GM19043 (cell line): ENCODE measurements at regions not wholly inside any gene's neighbourhood (a gene's known extent, or its start where the extent isn't known, plus 50 kb on each side); places are given as distances from the start of the nearest gene placed in this dataset.
"Not testable (repeated sequence)": the region's sequence is repeated elsewhere in the genome, so short reads cannot be mapped to it uniquely, and the experiment has no call there.

Experiments used
- ATAC-seq: cut with Tn5 transposase; IDR thresholded peaks from one replicate; pipeline ENCODE4 v1.9.1; 2021; ENCODE audit warnings: low read depth; ENCODE audit not compliant: unreplicated experiment

DNA sequence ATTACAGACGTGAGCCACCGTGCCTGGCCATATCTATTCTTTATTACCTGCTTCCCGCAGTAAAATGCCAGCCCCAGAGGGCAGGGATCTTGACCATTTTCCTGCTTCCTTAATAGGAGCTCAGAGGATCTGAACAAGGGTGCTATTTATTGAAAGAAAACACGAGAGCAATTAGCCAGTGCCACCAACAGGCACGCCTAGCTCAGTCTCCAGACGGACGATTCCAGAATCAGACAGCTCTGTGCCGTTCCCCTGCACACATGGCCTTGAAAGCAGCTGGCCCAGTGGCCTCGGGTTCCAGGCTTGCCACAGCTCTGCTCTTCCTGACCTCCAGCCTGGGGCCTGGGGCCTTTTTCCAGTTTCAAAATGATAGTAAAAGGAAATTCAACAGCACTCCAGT, 135.2 kb upstream of the RFLNA start:
- ATAC-seq, result no peak

DNA sequence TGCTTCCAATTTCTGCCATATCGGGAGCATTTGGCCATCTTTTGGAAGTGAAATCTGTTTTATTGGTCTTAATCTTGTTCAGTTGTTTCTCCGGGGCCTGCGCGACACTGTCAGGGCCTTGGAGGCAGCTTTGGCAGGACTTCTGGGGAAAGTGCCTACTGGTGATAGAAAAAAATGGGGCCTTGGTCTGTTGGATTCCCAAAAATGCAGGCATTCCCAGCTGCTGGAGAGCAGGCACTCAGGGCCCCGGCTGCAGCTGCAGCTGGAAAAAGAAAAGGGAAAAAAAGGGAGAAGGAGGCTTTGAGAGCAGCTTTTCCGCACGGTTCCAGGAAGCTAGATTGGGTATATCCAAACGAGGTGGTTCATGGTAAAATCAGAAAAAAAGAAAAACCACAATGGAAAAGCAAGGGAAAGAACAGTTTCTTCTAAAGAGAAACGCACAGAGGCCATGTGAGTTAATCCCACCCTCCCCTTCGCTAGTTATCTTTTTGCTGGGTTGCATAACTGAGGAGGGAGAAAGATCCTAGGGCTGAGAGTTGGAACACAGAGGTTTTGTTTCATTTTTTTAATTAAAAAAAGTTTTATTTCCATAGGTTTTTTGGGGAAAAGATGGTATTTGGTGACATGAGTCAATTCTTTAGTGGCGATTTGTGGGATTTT, 134.7 kb upstream of the RFLNA start:
- no peak for ATAC-seq

DNA sequence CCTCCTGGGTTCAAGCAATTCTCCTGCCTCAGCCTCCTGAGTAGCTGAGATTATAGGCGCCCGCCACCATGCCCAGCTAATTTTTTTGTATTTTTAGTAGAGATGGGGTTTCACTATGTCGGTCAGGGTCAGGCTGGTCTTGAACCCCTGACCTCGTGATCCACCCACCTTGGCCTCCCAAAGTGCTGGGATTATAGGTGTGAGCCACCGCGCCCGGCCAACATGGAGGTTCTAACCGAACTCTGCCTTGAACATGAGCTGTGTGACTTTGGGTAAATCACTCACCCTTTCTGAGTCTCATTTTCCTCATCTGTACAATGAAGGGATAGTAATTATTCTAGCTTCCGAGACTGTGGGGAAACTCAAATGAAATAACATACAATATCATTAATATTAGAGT, 133.5 kb upstream of the RFLNA start:
- not testable (repeated sequence) for ATAC-seq

DNA sequence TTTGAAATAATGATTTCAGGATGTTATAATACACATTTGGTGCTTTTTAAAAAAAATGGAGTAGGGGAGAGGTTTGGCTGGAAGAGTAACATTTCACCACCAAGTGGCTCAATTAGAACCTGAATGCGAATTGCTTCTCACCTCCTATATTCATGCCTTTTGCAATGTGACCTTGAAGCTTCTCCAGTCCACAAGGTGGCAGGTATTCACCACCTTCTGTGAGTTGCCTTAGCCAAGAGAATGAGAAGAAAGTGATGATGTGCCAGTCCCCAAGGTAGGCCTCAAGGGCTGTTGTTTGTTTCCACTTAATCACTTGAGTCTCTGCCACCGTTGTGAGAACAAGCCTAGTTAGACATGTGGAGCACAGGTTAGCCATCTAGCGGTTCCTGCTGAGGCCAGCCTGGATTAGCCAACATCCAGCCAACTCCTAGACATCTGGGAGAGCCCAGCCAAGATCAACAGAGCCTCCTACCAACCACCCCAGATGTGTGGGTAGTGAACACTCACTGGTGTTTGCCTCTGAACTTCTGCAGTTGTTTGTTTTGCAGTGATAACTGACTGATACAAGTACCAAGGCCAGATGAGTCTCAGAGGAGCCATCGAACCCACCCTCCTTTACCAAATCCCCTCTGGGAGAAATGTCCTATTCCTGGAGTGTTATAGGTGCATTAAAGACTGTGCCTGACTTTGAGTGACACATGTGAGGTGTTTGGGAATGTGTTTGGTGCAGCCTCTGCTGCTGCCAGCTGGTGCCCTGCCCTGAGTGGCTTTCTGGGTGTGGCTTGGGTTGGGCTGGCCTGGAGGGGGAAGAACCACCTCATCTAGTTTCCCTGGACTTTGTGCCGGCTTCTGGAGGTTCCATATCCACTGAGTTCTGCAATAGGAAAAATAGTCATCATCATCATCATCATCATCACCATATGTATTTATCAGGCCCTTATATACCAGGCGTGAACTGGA, 132.5 kb upstream of the RFLNA start:
- no peak for ATAC-seq

DNA sequence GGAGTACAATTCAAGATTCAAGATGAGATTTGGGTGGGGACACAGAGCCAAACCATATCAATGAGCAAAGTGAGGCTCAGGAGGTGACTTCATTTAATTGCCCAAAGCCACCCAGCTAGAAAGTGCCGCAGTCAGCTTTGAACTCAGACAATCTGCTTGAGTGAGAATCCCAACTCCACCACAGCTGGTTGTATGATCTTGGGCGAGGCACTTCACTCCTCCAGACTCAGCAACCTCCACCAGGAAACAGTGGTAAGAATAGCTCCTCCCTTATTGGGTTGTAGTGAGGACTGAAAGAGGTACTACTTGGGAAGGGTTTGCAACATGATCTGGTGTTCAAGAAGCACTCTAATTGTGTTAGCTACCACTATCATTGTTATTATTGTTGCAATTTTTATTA, 129.2 kb upstream of the RFLNA start:
- ATAC-seq, result no peak

DNA sequence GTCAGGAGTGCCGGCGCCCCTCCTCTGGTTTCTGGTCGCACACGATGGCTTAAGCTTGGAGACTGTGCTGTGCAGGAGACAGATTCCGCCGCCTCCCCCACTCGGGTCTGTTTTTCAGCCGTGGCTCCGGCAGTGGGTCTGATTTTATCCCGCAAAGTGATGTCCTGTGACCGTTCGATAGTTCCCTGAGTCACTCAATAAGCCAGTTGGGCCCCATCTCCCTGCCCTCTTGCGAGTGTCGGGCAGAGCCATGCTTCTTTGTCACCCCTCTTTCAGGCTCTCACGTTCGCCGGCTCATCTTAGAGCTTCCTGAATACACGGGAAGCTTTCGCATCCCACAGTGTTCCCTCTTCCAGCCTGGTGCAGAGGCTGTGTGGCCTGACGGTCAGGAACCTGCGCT, 127.8 kb upstream of the RFLNA start:
- no peak for ATAC-seq

DNA sequence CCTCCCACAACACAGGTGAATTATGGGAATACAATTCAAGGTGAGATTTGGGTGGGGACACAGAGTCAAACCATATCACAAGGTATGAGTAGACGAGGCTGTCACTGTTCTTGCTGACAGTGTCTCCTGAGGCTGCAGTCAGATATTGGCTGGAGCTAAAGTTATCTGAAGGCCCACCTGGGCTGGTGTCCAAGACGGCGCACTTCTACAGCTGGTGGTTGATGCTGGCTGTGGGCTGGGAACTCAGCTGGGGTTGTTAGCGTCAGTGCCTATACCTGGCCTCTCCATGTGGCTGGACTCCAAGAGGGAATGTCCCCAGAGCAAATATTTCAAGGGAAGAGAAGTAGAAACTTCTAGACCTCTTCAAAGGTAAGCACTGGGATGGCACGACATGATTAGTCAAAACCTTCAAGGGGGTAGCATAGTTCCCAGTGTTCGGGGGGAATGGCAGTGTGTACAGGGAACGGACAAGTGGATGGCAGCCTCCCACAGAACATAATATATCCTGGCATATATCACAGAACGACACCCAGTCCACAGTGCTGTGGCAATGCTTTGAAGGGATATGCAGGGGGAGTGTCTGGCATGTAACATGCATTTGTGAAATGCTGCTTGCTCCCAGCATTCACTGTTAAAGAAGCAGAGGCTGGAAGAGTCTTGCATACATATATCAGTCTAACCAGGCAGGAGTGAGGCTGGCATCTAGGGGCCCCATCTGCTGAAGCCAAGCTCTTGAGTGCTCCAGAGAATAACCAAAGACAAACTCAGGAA, 126.7 kb upstream of the RFLNA start:
- ATAC-seq, result no peak

DNA sequence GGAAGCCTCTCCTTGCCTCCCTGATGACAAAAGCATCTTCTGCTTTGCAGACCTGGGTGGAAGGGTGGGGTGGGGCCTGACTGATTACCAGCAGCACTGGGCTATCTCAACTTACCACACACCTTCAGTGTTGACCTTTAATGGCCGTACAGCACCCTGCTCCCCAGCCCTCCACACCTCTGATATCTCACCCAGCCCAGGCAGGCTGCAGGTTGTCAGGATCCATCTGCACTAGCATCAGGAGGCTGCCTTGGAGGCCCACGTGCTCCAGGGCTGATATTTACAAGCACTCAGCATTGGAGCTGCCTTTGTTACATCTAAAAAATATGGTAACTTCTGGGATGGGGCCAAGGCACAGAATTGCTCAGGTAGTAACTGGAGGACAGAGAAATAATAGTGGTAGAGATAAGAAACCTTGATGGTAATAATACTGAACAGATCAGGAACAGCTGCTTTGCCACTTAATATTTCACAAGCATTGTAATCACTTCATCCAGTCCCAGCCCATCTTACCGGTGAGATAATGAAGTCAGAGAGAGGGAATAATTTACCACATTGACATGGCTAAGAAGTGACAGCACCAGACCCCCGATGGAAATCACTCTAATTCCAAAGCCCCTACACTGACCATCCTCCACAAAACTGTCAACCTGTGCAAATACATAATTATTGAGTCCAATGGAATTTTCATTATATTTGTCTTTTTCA, 125.2 kb upstream of the RFLNA start:
- no peak for ATAC-seq

DNA sequence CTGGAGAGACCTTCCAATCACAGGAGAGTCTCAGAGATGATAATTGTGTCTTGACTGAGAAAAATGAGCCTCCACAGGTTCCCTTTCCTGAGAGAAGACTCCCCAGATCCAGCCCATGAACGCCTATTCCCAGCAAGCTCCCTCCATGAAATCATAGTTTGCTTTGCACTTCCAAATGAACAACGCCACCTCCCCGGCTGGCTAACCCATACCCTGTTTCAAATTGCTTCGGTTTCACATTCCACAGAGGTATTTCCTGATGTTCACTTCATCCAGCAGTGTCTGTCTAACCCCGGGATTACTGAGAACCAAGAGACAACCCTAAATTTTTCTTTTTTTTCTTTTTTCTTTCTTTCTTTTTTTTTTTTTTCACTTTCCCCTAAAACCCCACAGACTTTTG, 124.1 kb upstream of the RFLNA start:
- no peak for ATAC-seq

DNA sequence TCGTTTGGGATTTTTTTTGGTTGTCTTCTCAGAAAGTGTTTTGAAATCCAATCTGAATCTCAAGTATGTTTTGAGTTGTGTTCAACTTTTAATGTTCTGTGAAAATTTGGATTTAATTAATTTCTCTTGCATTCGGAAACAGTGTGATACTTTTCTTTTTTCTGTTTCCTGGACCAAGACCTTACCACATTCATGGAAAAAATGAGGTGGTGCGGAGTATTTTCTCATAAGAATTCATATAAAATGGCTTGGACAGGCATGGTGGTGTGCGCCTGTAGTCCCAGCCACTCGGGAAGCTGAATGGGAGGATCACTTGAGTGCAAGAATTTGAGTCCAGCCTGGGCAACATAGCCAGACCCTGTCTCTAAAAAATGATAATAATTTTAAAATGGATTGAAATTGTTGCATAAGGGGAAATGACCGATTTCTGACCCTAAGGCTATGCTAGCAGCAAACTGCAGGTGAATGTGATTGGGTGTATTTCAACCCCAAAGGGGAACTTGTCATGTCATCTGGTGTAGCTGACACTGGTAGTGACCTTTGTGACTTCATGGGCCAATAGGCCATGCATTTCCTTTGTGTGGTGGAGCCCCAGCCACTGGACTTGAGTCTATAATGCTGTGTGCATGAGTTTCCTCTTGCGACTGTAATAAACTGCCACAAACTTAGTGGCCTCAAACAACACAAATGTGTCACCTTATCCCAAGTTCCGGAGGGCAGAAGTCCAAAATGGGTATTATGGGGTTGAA, 123.5 kb upstream of the RFLNA start:
- ATAC-seq, result no peak

DNA sequence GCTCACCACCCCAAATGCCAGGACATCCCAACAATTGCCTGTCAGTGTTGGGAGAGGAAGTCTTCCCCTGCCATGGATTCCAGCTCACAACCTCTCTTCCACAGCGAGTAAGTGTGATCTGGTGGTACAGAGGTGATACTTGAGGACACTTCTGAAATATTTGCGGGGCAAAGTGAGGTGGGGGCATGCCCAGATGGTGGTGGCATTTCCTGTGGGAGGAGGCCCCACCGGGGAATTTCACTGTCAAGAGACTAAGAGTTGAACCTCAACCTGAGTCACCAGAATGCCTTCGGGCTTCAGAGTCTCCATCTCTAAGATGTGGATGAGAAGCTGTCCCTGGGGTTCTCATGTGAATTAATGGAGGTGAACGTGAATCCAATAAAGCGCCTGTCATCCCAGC, 122.3 kb upstream of the RFLNA start:
- ATAC-seq, result no peak

DNA sequence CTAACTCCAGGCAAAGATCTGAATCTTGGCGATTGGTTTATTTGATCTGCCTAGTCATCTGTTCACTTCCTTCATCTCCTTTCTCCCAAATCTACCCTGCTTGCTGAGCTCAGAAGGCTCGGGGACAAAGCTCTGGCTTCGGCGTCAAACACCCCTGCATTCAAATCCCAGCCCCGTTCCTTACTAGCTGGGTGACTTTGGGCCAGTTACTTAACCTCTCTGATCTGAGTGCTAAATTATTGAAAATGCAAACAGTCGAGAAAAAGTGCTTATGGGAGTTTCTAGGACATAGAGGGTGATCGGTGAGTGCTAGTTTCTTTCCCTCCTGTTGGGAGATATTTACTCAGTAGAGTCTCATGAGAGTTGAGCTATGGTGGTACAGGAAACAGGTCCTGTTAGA, 121.2 kb upstream of the RFLNA start:
- ATAC-seq, result no peak

DNA sequence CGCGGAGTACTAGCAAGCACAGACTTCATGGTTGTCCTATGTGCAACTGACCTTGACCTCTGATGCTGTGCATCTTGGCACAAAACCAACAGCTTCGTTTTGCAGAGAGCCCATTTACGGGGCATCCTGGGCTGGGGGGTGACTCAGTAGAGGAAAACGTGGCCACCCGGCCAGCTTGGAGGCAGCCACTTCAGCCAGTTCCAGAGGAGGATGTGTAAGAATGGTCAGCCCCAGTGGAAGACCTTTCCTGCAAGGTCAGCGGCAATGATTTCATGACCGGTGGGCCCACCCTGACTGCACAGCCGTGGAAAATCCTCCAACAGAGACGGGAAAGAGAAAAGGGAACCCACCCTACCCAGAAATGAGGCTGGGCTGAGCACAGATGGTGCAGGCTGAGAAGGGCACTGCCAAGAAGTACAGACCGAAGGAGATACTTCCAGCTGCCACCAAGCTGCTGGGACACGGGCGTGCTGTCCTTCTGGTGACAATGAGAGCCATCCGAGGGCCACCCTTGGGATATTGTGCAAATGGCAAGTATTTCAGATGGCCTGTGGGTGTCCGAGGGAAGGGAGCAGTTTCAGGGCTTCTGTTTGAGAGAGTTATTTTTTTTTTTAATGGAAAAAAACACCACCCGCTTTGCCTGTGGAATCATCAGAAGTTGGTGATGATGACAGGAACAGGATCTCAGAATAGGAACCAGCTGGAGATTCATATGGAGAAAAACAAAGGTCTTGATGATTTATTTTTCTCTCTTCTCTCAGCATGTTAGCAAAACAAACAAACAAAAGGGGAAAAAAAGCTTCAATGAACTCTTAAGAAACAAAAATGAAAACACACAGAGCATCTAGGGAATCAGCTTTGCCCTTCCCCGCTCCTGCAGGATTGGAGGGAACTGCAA, 120.2 kb upstream of the RFLNA start:
- no peak for ATAC-seq

DNA sequence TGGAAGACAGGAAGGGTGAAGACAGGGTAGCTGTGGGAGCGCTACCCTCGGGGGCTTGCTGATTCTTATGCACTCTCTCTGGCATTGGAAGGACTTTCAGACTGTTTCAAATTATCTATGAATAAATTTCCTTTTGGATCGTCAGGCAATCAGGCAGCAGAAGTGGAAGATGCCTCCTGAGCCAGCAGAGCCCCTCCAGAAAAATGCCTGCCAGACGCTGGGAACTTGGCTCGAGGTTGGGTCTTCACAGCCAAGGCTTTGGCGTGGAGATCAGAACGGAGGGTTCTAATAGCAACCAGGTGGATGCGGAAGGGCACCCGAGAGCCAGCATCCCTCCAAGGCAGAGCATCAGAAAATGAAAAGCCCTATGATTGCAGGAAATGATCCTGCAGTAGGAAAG, 119.2 kb upstream of the RFLNA start:
- ATAC-seq, result no peak

DNA sequence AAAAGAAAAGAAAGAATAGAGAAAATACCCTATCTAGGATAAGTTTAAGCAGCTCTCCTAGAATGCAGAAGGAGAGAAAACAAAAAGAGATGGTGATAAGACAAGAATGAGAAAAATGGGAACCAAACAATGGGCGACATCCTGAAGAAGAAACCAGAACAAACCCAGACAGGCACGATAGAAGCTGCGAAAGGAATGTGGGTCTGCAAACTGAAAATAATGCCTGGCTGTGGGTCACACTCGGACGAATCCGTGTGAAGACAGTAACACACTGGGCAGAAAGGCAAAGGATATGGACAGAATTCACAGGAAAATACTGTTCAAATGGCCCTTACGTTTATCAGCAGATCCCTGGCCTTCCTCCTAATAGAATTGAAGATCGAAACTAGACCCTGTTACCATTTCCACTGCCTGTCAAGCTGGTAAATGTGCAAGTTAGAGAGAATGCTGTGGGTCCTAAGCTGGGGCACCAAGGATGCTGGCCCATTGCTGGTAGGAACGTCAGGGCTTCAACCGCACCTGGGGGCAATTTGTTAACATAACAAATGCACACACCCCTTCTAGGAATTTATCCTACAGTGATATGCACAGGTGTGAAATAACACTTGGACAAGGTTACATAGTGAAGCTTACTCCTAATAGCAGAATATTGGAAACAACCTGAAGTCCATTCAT, 117.5 kb upstream of the RFLNA start:
- ATAC-seq, result no peak

DNA sequence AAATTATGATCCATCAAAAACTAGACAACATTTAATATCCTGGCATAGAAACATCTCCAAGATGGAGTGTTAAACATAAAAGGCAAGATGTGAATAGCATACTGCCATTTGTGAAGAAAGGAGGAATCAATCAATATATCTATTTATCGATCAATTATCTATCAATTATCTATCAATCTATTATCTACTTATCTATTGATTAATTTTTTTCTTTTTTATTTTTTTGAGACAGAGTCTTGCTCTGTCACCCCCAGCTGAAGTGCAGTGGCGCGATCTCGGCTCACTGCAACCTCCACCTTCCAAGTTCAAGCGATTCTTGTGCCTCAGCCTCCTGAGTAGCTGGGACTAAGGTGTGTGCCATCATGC, 117.0 kb upstream of the RFLNA start:
- ATAC-seq, result no peak

DNA sequence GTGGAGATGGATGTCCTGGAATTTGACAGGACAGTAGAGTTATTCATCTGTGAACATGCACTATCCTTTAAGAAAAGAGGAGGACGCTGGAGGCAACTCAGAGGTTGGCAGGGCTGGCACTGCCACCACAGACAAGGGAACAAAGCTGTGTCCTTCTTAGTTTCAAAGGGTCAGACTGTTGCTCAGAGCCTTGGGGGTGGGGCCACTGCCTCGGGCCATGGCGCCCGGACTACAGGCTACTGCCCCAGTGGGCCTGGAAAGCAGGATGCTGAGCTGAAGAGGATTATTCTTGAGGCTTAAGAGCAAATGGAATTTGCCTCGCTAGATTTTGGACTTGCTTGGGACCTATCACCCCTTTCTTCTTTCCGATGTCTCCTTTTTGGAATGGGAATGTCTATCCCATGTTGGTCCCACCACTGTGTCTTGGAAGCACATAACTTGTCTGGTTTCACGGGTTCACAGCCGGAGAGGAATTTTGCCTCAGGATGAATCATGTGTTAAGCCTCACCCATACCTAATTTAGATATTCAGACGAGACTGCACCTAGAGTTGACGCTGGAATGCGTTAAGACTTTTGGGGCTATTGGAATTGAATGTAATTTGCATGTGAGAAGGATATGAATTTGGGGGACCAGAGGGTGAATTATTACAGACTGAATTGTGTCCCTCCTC, 114.8 kb upstream of the RFLNA start:
- ATAC-seq, result no peak

DNA sequence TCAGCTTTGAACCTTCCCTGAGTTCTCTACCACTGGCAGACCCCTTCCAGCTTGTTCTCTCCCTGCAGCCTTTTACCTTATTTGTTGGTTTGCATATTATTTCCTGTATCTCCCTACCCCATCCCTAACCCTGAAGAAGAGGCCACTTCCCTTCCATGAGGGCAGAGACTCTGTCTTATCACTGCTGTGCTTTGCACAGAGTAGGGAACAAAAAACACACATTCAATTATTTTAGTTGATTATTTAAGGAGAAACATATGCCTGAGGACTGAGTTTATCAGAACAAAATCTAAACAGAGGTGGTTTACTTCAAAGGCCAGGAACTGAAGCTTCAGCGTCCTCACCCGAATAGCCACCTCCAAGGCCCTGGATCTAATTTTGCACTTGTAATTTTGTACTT, 111.7 kb upstream of the RFLNA start:
- no peak for ATAC-seq
